ENCODE measurements at regions not wholly inside any gene's neighbourhood (a gene's known extent, or its start where the extent isn't known, plus 50 kb on each side); places are given as distances from the start of the nearest gene placed in this dataset.

DNA sequence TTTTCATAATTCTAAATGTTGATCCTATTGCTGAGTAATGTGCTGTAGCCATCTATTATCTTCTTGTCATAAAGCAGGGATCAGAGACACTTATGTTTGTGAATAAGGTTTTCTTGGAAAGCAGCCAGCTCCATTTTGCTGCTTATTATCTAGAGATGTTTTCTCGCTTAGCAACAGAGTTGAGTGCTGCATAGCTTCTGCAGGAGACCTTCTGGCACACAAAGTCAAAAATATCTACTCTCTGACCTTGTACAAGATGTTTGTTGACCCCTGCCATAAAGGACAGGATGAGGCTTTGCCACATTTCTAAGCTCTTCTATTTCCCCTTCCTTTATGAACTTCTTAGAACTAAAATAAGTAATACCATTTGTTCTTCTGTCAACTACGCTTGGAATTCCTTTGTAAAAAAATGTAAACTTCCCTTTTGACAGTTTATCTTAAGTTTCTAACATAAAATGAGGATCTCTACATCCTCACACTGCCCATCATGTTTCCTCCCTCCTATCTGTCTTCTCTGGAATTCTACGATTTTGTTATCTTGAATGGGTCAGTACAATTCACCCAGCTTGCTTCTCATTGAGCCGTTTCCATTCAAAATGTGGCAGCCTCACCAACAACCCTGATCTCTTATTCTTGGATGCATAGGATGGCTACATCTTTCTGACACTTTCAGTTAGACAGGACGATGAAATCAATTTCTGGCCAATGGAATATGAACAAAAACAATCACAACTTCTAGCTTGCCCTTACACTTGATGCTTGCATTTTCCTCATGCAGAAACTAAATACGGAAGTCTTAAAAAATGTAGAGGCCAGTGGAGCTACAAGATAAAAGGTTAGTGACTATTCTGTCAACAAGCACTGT lies 1377.0 kb downstream of the SUCLG1 start:
- DNase-seq: peak; percentile 3

- DNase-seq: no peak
These were observed 1380.1 kb downstream of the SUCLG1 start for GRCh38 chr2:83079007-83079406.

- DNase-seq: no peak
These were observed 1386.3 kb downstream of the SUCLG1 start for GRCh38 chr2:83072767-83073166.

DNA sequence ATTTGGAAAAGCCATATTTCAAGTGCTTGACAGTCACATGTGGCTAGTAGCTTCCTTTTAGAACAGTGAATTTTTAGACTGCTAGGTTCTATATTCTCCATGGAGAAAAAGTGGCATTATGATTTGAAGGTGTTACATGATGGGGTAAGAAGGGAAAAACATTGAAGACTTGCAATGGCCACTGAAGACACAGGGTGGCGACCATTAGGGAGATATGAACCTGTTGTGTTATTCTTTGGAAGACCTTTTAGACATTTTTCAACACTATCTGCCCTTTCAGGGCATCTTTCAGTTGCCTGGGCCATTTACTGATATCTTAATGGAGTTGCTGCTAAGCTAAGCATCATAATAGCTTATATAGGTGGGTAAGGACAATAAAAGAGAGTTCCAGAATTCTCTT lies 1387.2 kb downstream of the SUCLG1 start:
- no peak for DNase-seq

DNA sequence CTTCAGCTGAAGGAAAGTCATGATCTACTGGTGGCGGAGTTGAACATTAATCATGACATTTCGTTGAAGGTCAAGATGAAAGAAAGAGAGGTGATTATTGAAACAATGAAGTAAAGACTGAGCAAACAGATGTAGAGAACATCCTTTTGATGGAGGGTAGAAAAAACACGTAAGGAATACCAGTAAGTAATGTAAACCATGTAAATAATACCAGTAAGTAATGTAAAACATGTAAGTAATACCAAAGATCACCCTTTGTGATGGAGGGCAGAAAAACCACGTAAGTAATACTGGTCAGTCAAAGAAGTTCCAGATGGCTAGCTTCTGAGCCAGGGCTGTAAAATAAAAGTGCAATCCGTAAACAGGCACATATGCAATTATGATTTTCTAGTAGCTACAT lies 1387.7 kb downstream of the SUCLG1 start:
- no peak for DNase-seq

DNA sequence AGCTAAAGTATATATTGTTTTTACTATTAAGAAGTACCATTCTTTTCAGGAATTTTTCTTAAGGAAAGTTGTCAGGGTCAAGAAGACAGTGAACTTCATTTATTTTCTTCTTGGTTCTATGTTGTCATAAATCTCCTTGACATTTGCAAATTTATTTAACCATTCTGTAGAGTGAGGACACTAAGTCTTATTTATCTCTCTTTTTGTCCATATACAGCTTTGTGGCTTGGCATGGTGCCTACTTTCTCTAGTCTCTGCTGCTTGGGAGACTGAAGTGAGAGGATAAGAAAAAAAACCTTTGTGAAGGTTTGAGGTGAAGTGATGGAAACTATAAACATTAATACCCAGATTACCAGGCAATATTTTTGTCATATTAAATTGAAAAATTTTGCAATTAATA lies 1389.4 kb downstream of the SUCLG1 start:
- DNase-seq: no peak

DNA sequence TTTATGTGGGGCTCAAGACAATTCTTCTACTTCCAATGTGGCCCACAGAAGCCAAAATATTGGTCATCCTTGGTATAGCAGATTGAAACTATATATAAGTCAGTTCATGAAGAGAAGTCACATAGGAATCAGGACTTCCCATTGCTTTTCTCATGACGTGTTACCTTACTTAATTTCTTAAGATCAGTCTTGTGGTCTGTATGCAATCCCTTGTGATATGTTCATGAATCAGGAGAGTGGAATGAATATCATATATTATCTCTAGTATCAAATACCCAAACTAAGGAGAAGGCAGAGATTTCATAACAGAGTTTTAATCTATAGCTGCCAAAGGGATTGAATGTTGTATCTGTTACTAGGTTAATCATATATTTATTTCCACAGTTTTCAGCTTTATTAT lies 1390.4 kb downstream of the SUCLG1 start:
- no peak for DNase-seq

GRCh38 chr2:83067947-83068346 lies 1391.1 kb downstream of the SUCLG1 start:
- no peak for DNase-seq

DNA sequence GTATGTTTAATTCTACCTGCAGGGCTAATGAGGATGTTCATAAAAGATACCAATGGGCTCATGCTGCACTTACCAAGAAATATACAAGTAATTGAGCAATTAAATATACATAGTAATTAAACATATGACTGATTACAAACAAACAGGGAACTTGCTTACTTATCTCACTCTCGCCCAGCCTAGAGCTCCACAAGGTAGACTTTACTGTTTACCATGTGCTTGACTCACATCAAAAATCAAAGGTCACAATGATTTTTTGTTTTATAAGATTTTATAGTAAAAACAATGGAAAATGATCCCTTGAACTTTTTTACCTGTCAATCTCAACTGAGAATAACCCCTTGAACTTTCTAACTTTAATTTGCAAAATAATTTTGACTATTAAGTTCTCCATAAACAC lies 1395.1 kb downstream of the SUCLG1 start:
- DNase-seq: no peak

- no peak for DNase-seq
These were observed 1395.6 kb downstream of the SUCLG1 start for GRCh38 chr2:83063511-83063910.

- DNase-seq: no peak
These were observed 1400.4 kb downstream of the SUCLG1 start for GRCh38 chr2:83058683-83059082.

- DNase-seq: no peak
These were observed 1403.6 kb downstream of the SUCLG1 start for GRCh38 chr2:83055376-83056010.

GRCh38 chr2:83054751-83055150 lies 1404.3 kb downstream of the SUCLG1 start:
- DNase-seq: no peak

GRCh38 chr2:83051538-83052170 lies 1407.4 kb downstream of the SUCLG1 start:
- DNase-seq: no peak

DNA sequence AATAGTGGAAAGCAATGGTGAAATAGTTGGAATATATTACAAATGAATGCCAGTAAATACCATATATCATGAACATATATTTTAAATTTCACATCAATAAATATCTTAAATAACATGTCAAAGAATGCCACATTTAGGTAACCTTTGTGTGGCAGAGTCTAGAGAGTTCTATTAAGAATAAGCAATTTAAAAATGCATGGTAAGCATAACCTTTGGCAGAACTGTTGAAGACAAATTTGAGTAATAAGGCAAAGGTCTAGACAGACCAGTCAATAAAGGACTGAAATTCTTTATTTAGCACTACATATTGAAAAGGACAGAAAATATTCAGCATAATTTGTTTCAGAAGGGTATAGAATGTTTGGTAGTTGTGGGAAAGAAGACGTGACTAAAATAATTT lies 1417.0 kb downstream of the SUCLG1 start:
- no peak for DNase-seq

- peak; percentile 48 for DNase-seq
These were observed 1436.4 kb downstream of the SUCLG1 start for GRCh38 chr2:83022631-83023210.

- no peak for DNase-seq
These were observed 1441.6 kb downstream of the SUCLG1 start for GRCh38 chr2:83017366-83018090.

DNA sequence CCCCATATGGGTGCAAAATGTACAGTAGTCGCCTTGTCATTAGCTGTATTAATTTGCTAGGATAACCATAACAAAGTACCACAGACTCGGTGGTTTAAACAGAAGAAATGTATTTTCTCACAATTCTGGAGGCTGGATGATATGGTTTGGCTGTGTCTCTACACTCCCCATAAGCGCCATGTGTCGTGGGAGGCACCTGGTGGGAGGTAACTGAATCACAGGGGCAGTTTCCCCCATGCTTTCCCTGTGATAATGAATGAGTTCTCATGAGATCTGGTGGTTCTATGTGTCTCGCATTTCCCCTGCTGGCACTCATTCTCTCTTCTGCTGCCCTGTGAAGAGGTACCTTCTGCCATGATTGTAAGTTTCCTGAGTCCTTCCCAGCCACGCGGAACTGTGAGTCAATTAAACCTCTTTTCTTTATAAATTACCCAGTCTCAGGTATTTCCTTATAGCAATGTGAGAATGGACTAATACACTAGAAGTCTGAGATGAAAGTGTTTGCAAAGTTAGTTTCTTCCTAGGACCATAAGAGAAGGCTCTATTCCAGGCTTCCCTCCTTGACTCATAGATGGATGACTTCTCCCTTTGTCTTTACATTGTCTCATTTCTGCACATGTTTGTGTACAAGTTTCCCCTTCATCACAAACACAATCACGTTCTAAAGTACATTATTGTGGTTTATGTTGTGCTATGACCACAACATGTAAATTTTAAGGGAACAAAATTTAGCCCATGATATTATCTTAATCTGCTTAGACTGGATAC lies 1442.6 kb downstream of the SUCLG1 start:
- no peak for DNase-seq

DNA sequence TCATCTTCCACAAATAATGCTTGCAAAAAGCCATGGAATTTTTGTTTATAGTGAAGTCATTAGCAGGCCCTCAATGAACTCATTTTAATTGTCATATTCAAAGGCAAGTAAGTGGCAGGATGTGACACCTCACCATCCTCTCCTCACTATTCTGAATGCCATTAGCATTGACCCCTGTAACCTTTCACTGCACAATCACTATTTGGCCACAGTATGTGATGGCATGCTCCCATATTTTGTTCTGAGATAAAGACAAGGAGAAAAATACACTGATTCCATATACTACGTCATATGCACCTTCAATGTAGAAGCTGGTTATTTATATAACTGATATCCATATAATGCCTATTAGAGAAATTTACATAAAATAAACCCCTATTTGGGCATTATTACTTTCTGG lies 1443.2 kb downstream of the SUCLG1 start:
- DNase-seq: no peak

DNA sequence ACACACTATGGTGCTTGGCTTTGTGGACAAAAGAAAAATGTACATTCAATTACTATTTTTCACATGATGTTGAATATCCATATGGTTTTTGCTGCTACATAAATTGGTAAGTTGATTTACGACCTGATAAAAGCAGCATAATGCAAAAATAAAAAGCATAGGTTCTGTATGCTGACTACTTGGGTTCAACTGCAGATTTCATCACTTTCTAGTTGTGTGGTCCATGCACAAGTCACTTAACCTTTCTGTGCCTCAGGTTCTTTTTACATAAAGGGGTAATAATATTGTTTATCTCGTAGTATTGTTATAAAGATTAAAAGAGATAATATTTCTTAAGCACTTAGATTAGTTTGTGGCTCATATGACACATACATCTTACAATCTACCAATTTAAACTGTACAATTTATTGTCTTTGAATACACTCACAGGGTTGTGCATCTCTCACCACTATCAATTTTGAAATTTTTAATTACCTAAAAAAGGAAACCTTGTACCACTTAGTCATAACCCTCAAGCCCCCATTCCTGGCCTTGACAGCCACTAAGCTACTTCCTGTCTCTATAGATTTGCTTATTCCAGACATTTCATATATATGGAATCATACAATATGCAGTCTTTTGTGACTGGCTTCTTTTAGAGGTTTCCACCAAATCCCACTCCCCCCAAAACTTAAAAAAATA lies 1443.9 kb downstream of the SUCLG1 start:
- no peak for DNase-seq

DNA sequence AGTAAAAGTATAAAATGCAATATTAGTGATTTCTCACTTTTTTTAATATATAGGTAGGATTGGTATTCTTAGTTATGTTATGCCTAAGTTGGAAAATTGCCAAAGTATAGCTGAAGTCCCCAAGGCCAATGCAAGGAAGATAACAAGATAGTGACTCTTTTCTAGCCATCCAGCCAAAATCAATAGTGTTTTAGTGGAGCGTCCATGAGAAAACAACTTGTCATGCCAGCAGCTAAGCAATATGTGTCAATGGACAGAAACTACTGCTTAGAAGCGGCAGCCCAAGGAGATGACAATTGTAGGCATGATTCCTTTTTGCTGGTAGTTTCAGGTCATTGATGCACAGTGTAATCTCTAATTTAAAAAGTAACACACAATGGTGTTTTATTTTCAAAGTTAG lies 1444.6 kb downstream of the SUCLG1 start:
- DNase-seq: no peak

- no peak for DNase-seq
These were observed 1452.1 kb downstream of the SUCLG1 start for GRCh38 chr2:83006961-83007360.
